HG02798 (cell line): ENCODE measurements at regions not wholly inside any gene's neighbourhood (a gene's known extent, or its start where the extent isn't known, plus 50 kb on each side); places are given as distances from the start of the nearest gene placed in this dataset.
"Not testable (repeated sequence)": the region's sequence is repeated elsewhere in the genome, so short reads cannot be mapped to it uniquely, and the experiment has no call there.

Experiments
- ATAC-seq: cut with Tn5 transposase; IDR thresholded peaks from one replicate; pipeline ENCODE4 v1.9.1; 2021; ENCODE audit warnings: mild to moderate bottlenecking; ENCODE audit not compliant: unreplicated experiment, poor library complexity

- not testable (repeated sequence) for ATAC-seq
Measured at GRCh38 chrX:138880293-138880692, 168.8 kb upstream of the FGF13 start.

DNA sequence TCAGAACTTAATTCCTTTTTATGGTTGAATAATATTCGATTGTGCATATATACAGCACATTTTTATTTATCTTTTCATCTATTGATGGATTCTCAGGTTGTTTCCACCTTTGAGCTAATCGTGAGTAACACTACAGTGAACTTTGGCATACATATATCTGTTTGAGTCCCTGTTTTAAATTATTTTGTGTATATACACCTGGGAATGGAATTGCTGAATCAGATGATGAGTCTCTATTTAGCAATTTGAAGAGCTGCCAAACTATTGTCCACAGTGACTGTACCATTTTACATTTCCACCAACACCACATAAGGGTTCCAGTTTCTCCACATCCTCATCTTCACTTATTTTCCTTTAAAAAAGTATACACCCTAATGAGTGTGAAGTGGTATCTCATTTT, 166.2 kb upstream of the FGF13 start:
- no peak for ATAC-seq

- ATAC-seq: no peak
Measured at GRCh38 chrX:138875472-138875871, 164.0 kb upstream of the FGF13 start.

GRCh38 chrX:138874271-138874935, 162.9 kb upstream of the FGF13 start:
- ATAC-seq: no peak

DNA sequence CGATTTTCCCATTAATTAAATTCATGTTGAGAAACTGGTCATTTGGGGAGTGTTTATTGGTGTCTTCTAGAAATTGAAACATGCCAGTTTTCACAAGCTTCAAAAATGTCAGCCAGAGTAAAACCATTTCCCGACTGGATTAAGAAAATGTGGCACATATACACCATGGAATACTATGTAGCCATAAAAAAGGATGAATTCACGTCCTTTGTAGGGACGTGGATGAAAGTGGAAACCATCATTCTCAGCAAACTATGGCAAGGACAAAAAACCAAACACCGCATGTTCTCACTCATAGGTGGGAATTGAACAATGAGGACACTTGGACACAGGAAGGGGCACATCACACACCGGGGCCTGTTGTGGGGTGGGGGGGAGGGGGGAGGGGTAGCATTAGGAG, 162.1 kb upstream of the FGF13 start:
- ATAC-seq: not testable (repeated sequence)

GRCh38 chrX:138872537-138872936, 161.0 kb upstream of the FGF13 start:
- ATAC-seq: no peak

DNA sequence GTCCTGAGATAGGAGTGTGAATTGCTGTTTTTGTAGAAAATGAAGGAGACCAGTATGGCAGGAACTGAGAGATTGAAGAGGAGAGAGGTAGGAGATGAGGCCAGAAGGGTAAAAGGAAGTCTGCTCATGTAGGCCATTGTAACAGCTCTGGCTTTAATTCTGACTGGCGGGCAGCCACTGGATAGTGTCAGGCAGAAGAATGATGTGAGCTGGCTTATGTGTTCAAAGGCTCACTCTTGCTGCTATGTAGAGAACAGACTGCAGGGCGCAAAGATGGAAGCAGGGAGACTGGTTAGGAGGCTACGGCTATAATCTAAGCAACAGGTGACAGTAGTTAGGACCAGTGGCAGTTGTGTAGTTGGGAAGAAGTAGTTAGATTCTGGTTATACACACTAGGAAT, 160.2 kb upstream of the FGF13 start:
- ATAC-seq: no peak

GRCh38 chrX:138866643-138867042, 155.1 kb upstream of the FGF13 start:
- ATAC-seq: no peak

- ATAC-seq: no peak
Measured at GRCh38 chrX:138865093-138865649, 153.7 kb upstream of the FGF13 start.

- ATAC-seq: no peak
Measured at GRCh38 chrX:138859421-138859820, 147.9 kb upstream of the FGF13 start.

DNA sequence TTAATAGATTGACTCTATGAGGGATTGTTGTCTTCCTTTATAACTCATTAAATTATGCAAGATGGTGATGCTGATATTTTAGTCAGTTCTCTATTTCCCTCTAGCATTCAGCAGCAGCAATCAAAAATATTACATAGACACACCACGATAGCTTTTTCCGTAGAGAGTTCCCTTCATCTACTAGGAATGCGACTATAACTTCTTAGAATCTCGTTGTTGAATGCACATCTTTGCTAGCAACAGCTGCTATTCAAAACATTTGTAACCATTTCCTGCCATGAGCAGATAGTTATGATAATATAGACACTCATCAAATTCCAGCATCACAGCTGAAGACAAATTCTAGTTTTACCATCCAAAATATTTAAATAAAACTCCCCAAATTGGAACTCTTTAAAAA, 147.4 kb upstream of the FGF13 start:
- no peak for ATAC-seq

- ATAC-seq: no peak
Measured at GRCh38 chrX:138858438-138858837, 146.9 kb upstream of the FGF13 start.

GRCh38 chrX:138856881-138857604, 145.5 kb upstream of the FGF13 start:
- no peak for ATAC-seq

DNA sequence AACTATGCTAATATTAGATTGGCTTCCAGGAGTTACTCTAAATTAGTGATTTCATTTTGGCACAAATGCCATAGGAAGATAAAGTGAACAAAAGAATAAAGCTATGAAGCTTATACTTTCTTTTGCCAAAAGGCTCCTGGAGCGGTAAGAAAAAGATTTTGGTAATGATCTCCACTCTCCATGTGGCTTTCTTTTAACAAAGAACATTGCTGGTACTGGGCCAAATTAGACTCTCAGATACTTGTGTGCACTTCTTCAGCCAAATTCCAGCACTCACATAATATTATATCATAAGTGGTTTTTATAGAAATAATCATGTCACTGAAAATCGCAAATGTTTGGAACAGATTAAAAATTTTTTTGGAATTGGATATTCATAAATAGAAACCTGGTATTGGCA, 142.4 kb upstream of the FGF13 start:
- ATAC-seq: no peak

DNA sequence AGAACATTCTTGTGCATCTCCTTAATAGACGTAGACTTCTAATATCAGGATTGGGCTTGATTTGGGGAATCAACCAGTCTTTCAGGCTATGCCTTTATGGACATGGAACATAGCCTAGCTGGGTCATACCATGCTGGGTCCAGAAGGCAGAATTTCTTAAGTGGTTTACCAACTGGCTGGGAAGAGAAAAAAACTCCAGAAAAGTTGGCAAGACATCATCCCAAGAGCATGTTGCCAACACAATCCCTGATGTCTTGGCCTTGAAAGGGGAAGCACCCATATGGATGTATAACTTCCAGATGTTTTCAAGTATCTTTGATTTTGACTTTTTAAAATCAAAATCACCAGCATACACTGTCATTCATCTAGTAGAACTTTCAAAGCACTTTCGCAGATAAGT, 138.0 kb upstream of the FGF13 start:
- ATAC-seq: no peak

DNA sequence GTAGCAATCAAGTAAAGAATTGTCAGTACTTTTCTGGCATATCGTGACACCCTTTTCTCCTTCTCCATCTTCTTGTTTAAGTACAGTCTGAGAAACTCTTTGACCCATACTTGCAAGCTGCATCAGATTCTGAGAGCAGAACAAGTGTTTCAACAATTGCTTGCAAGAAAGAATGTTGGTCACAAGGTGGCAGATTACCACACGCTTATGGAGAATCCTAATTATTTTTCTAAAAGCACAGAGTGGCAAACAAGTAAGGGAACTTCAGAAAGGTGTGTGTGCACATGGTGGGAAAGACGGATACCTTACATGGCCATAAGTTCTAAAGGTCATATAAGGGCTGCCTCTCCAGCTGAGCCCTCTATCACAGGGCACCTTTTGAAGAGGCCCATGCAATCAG, 136.4 kb upstream of the FGF13 start:
- ATAC-seq: no peak

GRCh38 chrX:138845786-138846185, 134.3 kb upstream of the FGF13 start:
- ATAC-seq: no peak

DNA sequence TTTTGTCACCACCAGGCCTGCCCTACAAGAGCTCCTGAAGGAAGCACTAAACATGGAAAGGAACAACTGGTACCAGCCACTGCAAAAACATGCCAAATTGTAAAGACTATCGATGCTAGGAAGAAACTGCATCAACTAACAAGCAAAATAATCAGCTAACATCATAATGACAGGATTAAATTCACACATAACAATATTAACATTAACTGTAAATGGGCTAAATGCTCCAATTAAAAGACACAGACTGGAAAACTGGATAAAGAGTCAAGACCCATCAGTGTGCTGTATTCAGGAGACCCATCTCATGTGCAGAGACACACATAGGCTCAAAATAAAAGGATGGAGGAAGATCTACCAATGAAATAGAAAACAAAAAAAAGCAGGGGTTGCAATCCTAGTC, 95.9 kb upstream of the FGF13 start:
- not testable (repeated sequence) for ATAC-seq

DNA sequence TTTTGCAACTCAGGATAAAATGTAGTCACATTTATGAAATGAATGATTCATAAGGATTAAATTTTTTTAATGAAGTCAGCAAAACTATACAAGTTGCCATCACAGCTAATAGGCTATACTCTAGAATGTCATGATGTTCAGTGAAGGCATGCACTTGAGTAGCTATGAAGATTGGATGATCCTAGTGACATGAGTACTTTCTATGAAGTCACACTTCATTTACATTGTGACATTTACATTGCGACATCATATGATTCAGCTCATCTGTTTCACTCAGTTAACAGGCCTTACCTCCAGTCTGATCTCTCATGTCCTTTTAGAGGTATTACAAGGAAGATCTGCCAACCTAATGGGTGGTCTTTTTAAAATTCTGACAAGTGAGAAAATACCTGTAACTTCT, 82.7 kb upstream of the FGF13 start:
- ATAC-seq: no peak

- no peak for ATAC-seq
Measured at GRCh38 chrX:138791551-138791950, 80.0 kb upstream of the FGF13 start.

DNA sequence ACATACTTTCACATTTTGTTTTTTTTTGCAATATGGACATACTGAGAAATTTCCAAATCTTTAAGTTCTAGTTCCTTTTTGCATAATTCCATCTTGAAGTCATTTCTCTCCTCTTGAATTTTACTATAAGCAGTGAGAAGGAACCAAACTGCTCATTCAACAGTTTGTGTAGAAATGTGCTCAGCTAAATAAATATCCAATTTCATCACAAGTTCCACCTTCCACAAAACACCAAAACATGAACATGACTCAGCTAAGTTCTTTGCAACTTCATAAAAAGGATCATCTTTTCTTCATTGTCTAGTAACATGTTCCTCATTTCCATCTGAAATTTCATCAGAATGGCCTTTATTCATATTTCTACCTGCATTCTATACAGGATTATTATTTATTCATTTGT, 77.3 kb upstream of the FGF13 start:
- ATAC-seq: no peak

DNA sequence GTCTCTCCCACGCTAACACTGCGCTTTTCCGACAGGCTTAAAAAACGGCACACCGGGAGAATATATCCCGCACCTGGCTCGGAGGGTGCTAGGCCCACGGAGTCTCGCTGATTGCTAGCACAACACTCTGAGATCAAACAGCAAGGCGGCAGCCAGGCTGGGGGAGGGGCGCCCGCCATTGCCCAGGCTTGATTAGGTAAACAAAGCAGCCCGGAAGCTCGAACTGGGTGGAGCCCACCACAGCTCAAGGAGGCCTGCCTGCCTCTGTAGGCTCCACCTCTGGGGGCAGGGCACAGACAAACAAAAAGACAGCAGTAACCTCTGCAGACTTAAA, 67.0 kb upstream of the FGF13 start:
- ATAC-seq: not testable (repeated sequence)
